Caki2 (cell line): ENCODE measurements at regions not wholly inside any gene's neighbourhood (a gene's known extent, or its start where the extent isn't known, plus 50 kb on each side); places are given as distances from the start of the nearest gene placed in this dataset.

Experiments
- DNase-seq: peaks from one replicate; pipeline ENCODE4 v3.0.0-alpha.2; 2015; ENCODE audit warnings: low read depth
- in situ Hi-C: cut with HindIII; loops from 2 replicates; pipeline ENCODE4 v1.10.0; 2016; ENCODE audit warnings: low sequenced_read_pairs, low pct_unique_long_range_greater_than_20kb, mixed read lengths

- in situ Hi-C loops = no loop called here
- DNase-seq = no peak
Measured at GRCh38 chr9:81379655-81380054, 309.7 kb downstream of the TLE1 start.

DNA sequence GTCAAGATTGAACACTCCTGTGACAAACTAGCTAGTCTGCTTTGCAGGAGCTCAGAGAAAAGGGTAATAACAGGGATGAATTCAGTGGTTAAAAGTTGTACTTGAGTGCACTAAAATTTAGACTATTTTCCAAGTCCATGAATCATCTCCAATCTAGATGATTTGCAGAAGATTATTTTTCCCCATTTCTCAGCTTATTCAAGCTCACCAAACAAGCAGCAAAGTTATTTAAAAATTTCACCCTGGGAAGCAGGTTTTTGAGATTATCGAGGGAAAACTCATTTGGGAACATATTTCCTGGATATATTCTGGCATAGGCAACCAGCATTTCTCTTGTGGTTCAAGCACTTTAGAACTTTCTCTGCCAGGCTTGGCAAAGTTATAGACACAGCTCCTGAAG is 311.4 kb downstream of the TLE1 start:
- no peak for DNase-seq
- in situ Hi-C loops = no loop called here

GRCh38 chr9:81377320-81377719 is 312.0 kb downstream of the TLE1 start:
- in situ Hi-C loops = no loop called here
- no peak for DNase-seq

GRCh38 chr9:81375187-81376100 is 313.9 kb downstream of the TLE1 start:
- DNase-seq = no peak
- in situ Hi-C loops = no loop called here

- in situ Hi-C loops = no loop called here
- DNase-seq = no peak
Measured at GRCh38 chr9:81374459-81375186, 314.7 kb downstream of the TLE1 start.

- DNase-seq = no peak
- in situ Hi-C loops = no loop called here
Measured at GRCh38 chr9:81373294-81373693, 316.1 kb downstream of the TLE1 start.

DNA sequence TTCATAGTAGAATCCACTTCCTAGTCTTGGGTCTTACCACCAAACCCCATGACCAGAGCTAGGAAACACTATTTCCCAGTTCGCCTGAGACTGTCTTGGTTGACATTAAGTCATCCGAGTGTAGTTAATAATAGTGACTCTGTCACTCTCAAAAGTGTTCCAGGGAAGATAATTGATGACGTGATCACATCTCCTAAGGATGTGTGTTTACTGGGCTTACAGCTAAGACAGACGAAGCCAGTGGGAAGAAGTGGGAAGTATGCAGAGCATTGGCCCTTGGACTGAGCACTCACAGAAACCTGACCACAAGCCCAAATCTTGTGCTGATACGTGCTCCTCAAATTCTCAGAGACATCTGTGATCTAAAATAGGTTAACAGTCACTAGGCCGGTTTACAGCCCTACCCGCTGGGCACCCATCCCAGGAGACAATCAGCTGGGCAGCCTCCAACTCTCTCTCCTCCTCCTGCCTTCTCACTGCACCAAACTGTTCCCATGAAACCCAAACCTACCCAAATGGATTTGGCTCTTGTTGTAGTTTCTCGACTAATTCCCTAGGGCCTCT is 316.6 kb downstream of the TLE1 start:
- no peak for DNase-seq
- in situ Hi-C loops = no loop called here

- DNase-seq = no peak
- in situ Hi-C loops = no loop called here
Measured at GRCh38 chr9:81371824-81372223, 317.5 kb downstream of the TLE1 start.

DNA sequence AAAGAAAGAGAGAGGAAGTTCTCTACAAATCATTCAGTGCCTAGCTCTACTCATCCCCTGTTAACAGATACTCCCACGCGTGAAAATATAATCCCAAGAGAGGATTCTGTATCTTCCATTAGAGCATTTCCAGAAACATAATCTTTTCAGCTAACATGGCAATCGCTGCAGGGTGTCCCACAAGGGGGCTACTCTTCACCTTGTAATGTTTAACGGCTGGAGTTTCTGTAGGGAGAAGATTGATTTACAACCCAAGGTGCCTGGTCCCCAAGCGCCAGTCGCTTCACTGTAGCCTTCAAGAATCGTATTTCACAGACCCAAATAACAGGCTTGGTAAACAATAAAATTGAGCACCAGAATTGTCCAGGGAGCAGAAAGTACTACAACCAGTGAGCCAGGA is 318.7 kb downstream of the TLE1 start:
- DNase-seq = no peak
- in situ Hi-C loops = no loop called here

GRCh38 chr9:81370096-81370495 is 319.3 kb downstream of the TLE1 start:
- in situ Hi-C loops = no loop called here
- no peak for DNase-seq

DNA sequence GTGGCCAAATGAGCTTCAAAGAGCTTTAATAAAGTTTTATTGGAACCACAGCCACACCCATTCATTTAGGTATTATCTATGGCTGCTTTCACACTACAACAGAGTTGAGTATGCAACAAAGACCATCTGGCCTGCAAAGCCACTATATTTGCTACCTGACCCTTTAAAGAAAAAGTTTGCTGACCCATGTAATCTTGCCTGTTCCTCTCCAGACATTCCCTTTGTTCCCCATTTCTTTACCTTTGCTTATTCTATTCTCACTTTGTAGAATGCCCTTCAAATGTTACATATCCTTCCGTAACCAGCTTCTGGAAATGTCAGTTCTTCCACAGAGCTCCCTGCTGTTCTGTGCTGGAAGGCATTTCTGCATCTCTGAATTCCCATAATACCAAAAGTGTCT is 320.2 kb downstream of the TLE1 start:
- DNase-seq = no peak
- in situ Hi-C loops = no loop called here

GRCh38 chr9:81363916-81364480 is 325.3 kb downstream of the TLE1 start:
- in situ Hi-C loops = no loop called here
- DNase-seq = no peak

DNA sequence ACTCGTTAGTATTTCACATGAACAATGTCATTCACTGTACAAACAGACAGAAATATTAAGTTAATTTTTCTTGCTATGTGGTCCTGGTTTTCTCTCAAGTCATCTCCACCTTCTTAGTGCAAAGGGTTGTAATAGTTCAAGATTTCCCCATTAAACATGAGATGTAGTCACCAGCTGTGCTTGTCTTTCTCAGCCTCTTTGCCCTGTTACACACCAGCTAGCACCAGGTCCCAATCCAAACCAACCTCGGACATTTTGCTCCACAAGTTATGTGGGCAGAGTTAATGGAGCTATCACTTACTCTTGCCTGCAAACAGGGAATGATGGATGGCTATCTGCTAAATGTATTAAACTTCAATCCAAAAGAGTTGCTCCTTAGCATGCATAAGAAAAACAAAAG is 328.1 kb downstream of the TLE1 start:
- DNase-seq = no peak
- in situ Hi-C loops = no loop called here

GRCh38 chr9:81351166-81351565 is 338.2 kb downstream of the TLE1 start:
- in situ Hi-C loops = no loop called here
- no peak for DNase-seq

- DNase-seq = no peak
- in situ Hi-C loops = no loop called here
Measured at GRCh38 chr9:81344366-81344765, 345.0 kb downstream of the TLE1 start.

- in situ Hi-C loops = no loop called here
- DNase-seq = no peak
Measured at GRCh38 chr9:81335879-81336421, 353.4 kb downstream of the TLE1 start.

- in situ Hi-C loops = no loop called here
- DNase-seq = no peak
Measured at GRCh38 chr9:81321551-81321950, 367.8 kb downstream of the TLE1 start.

DNA sequence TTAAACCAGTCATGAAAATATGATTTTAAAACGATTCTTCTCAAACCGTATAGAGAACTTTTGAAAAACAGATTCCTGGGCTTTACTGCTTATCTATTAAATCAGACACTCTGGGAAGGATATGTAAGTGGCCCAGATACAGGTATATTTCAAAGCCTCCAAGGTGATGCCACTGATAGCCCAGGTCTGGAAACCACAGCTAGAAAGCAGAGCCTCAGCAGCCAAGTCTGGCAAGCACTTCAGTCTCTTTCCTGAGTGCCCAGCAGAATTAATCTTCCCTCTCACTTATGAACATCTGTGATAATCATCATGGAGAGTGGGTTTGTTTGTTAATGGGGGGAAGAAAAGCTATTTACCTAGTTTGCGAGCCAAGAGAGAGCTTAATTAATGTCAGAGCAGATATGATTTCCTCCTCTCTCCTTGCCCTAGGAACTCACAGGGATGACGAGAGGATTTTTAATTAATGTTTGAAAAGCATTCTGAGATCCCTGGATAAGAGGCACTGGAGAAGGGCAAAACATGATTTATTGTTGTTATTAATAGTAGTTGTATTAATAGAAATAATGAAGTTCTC is 368.4 kb downstream of the TLE1 start:
- in situ Hi-C loops = no loop called here
- DNase-seq = no peak
